NK-92 (cell line): ENCODE measurements at regions not wholly inside any gene's neighbourhood (a gene's known extent, or its start where the extent isn't known, plus 50 kb on each side); places are given as distances from the start of the nearest gene placed in this dataset.
"Not testable (repeated sequence)": the region's sequence is repeated elsewhere in the genome, so short reads cannot be mapped to it uniquely, and the experiment has no call there.

Source experiments
- DNase-seq: peaks from one replicate; lab custom pipeline; 2025; ENCODE audit not compliant: unreplicated experiment; lab: John Stamatoyannopoulos, UW

DNA sequence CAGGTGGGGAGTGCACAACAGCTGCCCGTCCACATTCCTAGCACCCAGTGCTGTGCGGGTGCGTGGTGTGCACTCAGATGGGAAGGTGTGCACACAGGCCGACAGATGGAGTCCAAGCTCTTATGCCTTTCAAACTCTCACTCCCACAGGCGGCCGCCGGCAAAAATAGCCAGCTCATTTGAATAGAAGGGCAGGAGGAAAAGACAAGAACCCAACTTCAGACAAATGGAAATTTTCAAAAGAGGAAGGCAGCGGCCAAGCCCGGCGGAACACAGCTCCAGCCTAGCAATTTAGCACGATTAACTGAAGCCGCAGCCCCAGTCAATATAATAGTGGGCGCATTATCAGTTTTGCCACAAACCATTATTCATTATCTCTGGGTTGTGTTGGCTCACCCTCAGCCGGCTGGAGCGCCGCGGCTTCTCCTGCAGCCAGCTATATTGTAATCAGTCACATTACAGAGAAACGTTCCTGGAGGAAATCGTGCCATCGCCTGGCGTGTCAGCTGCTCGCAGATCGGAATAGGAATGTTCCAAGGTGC lies 103.9 kb upstream of the SEC14L1 start:
- DNase-seq, result no peak

DNA sequence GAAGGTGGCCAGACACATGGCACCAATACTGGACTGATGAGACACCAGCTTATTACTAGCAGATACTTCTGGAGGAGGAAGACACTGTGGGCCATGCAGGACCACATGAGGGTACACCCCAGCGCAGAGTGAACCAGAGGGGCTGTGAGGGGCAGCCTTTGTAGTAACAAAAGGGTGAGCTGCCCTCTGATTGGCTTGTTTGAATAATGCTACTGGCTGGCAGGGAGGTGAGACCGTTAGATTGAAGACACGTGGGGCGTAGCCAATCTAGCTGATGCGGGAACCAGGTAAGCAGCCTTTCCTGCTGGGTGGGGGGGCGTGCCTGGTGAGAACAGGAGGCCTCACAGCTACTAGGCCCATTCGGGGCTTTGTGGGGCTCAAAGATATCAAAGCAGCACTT lies 102.8 kb upstream of the SEC14L1 start:
- DNase-seq, result no peak

DNA sequence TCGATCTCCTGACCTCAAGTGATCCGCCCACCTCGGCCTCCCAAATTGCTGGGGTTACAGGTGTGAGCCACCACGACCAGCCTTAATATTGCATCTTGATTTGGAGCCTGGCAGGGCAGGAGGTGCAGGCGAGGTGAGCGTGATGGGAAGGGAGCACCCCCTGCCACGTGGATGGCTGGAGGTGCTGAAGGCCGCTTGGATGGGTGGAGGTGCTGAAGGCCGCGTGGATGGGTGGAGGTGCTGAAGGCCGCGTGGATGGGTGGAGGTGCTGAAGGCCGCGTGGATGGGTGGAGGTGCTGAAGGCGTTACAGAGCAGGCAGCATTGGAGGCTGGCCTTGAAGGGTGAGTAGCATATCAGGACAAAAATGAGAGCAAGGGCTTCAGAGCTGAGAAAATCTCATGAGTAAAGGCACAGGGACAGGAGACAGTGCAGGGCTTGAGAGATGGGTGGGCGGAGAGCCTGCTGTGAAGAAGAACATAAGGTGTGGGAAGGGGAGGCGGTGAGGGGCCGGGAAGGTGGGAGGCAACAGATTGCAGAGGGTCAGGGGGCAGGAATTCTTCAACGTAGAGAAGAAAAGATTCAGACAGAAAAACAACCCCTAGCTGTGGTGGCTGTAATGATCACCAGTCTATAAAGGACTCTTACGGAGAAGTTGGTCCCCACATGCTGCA lies 101.7 kb upstream of the SEC14L1 start:
- DNase-seq, result no peak

DNA sequence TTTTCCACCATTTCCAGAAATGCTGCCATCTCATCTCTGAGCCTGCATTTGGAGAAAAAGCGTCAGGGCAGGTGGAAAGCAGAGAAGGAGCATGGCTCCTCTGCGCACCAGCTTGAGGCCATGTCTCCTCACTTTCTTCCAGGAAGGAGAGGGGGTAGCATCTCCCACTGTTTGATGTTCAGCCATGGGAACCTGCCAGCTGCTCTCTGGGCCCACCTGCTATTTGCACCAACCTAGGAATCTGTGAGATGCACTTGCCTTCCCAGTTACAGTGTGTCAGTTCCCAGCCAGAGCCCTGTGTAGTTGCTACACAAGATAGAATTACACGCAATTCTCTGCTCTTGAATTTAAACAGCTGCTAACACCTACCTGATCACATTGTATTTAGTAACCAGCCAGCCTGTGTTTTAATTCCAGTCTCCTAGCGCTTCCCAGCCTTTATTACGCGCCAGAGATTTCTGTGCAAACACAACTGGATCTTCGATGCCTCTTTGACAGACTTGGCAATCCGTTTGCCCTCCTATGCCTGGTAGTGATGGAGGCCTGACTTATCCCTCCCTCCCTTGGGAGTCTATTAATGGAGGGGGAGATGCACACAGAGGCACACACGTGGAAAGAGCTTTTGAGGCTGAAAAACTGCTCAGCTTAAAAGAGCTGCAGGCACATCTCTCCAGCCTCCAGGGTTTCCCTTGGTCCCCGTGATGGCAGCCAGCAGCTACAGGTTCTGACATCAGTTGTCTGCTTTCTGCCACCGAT lies 98.1 kb upstream of the SEC14L1 start:
- no peak for DNase-seq

DNA sequence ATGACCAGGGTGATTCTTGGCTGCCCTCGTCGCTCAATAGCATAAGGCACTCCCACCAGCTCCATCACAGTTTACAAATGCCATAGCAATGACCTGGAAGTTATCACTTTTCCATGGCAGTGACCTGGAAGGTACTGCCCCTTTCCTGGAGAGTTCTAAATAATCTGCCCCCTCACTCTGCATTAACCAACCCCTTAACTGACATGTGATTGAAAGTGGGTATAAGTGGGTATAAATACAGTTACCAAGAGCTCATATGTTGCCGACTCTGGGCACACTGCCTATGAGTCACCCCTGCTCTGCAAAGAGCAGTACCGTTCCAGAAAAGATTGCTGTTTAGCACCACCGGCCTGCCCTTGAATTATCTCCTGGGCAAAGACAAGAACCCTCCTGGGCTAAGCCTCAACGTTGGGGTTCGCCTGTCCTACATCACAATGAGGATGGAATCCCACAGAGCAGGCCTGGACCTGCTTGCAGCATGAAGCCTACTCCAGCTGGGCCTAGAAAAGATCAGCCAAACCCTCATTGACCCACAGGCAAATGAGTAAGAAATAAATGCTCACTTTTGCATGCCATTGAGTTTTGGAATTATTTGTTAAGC lies 95.2 kb upstream of the SEC14L1 start:
- no peak for DNase-seq

DNA sequence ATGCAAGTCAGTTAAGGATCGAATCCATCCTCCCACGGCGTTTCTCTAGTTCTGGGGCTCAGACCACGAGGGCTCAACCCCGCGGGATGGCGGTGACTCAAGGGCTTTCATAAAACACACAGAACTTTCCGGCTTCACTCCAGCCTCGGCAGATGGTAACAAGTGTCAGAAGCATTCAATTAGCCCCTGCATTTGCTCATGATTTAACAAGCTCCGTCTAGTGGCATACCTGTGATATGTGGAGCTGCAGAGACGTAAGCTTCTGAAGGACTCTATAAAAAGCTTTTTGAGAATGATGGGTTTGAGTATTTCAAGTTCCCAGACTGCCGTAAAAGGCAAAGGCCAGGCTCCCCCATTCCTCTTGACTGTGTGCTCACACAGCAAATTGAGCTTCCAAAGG lies 91.3 kb upstream of the SEC14L1 start:
- no peak for DNase-seq

DNA sequence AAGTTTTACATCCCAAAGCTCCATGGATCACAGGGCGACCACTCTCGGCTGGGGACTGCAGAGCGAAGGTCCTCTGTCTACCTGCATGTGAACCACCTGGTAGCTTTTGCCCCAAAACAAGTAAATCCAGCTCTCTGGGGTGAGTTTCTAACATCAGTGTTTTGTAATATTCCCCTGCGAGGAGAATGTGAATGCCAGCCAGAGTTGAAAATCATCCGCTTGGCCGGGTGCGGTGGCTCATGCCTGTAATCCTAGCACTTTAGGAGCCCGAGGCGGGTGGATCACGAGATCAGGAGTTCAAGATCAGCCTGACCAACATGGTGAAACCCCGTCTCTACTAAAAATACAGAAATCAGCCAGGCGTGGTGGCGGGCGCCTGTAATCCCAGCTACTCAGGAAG lies 89.9 kb upstream of the SEC14L1 start:
- DNase-seq, result not testable (repeated sequence)

DNA sequence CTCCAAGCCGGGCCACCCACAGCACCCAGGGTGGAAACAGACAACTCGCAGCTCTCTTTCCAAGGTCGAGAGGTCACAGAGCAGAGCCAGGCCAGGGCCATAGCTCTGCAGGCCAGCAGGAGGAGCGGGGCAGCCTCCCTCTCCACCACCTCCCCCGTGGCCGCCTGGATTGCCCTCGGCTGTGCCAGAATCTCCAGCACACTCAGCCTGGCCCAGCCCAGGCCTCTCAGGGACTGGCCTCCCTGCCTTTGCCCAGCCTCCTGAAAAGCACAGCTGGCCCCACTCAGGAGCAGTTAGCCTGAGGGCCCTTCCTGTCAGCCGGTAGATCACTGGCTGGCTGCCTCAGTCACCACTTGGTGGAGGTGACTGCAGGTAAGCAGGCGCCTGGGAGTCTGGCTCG lies 85.8 kb upstream of the SEC14L1 start:
- no peak for DNase-seq

DNA sequence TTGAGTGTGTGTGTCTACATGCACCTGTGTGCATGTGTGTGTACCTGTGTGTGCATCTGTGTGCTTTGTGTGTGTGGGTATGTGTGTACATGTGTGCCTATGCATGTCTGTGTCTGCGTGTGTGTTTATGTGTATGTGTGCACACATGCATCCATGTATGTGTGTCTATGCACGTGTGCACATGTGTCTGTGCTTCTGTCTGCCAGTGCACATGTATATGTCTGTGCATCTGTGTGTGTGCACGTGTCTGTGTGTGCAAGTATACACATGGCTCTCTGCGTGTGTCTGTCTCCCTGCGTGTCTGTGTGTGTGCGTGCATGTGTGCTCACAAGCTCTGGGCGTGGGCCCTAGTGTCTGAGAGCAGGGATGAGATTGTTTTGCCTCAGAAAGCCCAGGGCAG lies 85.3 kb upstream of the SEC14L1 start:
- DNase-seq, result no peak

DNA sequence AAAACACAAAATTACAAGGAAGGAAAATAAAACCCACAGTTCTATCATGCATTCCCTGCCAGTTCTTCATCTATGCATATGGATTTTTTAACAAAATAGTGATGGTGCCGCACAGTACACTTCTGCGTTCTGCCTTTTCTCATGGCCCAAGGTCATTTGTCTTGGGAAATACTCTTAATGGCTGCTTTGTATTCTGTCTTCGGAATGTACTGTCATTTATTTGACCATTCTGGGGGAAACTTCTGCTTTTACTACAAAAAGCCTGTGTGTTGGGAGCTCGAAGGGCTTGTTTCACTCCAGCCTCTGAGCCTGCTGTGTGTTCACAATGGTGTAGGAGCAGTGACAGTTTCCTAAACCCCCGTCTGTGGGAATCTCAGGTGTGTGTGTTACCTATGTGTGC lies 82.8 kb upstream of the SEC14L1 start:
- no peak for DNase-seq

DNA sequence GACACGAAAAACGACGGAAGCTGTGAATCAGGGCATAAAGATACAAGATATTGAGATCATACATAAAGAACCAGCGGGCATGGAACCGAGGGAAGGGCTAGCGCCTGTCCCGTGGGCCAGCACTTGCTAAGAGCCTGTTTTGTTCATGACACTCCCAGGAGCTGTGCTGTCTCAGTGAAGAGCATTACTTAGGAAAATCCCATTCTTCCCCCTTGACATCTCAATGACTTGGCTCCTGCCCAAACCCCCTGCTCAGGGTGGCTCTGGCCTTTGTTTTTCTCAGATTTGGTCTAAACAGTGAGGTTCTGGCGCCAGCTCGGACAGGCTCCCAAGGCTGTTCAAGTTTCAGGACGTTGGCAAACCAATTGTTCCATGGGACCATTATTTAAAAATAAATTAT lies 79.1 kb upstream of the SEC14L1 start:
- DNase-seq, result no peak

DNA sequence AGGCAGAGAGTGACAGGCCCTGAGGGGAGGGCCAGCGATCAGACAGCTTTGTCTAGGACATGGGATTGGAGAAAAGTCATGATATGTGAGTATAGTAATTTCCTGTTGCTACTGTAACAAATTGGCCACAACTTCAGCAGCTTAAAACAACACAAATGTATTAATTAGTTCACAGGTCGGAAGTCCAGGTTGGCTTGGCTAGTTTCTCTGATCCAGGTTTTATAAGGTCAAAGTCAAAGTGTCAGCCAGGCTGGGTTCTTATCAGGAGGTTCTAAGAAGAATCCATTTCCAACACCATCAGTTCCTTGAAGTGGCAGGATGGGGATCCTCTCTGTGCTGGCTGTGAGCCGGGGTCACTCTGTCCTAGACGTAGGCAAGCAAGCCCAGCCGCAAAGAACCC lies 76.2 kb upstream of the SEC14L1 start:
- DNase-seq, result no peak

DNA sequence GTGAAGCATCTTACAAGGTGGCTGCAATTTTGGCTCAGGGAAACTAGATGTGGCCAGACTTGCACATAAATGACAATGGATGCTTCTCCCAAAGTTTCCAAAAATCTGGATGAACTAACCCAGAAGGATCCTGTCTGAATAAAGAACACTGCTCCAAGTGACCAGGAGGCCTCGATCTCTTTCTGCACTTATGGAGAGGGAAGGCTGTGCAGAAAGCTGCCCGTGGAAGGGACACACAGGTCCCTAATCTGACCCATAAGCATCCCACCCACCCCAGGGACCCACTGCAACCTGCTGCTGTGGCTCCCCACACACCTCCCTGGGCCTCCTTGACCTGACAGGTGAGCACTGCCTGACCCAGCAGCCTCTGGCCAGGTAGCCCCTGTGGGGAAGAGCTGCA lies 74.6 kb upstream of the SEC14L1 start:
- no peak for DNase-seq

DNA sequence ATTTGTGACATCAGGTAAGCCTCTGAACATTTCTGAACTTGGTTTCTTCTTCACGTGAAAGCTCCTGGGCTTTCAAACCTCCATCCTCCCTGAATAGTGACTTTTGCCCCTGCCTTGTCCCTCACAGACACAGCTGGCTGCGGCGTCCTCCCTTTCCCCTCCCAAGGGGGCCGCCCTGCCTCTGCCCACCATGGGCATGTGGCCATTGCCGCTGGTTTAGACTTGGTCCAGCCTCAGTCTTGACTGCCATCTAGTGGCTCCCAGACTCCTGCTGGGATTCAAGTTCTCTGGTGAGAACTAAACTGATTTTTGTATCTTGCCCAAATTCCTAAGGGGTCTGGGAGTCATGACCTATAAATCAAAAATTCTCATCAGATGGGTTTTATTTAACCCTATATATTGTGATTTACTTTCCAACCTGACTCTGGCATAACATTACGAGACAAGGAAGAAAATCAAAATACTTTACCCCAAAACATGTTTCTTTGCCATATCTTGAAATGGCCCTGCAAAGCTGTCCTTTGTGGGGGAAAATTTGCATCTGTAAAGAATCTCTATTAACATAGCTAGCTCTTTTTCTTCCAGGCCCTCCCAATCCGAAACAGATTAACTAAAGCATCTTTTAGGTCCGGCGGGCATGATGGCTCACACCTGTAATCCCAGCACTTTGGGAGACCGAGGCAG lies 73.9 kb upstream of the SEC14L1 start:
- not testable (repeated sequence) for DNase-seq

DNA sequence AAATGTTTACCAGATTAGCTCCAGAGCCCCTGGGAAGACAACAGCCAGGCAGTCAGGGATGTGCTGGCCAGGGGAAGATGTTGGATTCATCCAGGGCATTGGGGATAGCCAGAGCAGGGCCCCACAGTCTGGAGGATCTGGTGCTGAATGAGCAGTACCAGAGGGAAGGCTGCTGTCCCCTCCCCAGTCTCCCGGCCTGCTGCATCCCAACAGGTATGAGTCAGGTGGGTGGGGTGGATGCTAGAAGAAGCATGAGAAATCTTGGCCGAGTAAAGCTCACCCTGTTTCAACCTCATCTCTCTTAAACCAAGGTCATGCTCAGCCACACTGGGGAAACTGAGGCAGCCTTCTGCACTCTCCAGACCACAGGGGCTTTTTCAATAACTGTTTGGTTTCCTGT lies 71.9 kb upstream of the SEC14L1 start:
- DNase-seq, result no peak

DNA sequence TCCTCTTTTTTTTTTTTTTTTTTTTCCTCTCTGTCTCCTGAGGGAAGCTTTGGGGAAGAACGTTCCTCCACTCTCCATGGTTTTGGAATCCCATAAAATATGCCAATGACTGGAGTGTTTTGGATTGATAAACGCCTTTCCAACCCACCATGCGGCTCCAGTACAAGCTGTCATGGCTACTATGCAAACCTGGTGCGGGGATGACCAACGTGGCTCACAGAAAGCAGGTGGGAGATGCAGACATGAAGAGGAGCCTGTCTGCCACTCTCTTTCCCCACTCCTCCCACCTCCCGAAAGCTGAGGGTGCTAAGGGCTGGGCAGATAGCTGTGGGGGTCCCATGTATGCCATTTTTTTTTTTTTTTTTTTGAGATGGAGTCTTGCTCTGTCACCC lies 69.9 kb upstream of the SEC14L1 start:
- no peak for DNase-seq

DNA sequence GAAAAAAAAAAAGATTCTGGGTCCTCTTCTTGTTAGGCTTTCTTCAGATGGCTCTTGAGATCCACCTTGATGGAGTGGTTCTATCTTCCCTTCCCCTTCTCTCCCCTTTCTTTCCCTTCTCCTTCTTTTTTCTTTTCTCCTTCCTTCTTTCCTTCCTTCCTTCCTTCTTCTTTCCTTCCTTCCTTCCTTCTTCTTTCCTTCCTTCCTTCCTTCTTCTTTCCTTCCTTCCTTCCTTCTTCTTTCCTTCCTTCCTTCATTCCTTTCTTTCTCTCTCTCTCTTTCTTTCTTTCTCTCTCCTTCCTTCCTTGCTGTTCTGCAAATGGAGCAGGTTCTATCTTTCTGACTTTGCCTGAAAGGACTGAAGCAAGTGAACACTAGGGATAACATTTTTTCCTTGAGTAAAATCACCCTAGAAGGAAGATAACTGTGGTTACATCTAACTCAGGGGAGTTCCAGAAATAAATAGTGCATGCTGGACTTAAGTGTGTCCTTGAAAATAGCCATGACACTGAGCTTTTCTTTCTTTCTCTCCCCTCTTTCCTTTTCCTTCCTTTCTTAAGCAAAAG lies 68.8 kb upstream of the SEC14L1 start:
- no peak for DNase-seq

DNA sequence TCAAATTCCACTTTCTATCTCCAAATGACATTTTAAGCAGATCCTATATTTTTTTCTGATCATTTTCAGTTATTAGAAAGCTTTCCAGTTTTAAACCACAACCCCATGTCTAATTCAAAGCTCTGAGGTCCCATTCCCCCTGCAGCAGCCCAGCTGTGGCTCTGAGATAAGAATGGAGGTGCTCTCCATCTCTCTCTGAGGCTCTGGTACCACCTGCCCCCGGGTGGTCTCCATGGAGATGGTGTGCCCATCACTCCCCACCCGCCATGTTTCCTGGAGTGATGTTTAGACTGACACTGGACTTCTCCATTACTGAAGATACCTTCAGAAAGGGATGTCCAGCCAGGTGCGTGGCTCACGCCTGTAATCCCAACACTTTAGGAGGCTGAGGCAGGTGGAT lies 68.1 kb upstream of the SEC14L1 start:
- no peak for DNase-seq

DNA sequence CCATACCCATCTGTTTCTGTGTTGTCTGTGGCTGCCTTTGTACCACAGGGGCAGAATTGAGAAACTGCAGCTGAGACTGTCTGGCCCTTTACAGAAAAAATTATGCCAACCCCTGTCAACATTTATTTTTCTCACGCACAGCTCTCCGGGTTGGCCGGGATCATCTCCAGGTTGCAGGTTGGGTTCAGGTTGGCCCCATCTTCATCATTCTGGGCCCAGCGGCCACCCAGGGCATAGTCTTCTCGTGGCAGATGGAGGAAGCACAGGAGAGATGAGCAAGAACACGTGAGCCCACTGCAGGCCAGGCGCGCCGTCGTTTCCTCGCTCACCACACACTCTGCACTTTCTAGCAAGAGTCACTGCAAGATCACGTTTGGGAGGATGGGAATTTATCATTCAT lies 66.1 kb upstream of the SEC14L1 start:
- no peak for DNase-seq

DNA sequence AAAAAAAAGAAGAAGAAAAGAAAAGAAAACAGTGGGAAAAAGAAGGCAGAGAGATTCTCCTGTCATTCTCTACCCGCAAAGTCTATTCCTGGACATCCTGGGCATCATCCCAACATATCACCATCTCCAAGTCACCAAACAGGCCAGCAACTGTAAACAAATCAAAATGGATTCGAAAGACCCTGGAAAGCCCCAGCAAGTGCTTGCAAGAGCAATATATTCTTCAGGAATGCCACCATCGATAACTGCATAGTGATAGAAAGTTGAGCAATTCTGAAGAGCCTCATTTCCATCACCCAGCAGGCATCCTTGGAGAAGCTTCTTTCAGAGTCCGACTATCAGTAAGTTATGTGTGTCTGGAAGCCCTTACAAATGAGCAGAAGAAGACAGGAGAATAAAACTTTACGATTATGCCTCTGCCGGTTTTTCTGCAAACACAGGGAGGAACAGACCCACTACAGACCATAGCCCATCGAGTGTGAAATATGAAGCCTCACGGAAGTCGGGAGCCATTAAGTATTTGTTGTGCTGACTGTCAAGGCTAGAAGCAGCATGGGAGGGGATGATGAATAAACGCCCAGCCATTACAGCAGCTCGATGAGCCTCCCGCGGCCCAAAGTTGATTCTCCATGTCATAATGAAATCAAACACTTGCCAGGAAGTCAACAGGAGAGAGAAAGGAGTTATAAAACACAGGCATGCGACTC lies 64.5 kb upstream of the SEC14L1 start:
- no peak for DNase-seq

DNA sequence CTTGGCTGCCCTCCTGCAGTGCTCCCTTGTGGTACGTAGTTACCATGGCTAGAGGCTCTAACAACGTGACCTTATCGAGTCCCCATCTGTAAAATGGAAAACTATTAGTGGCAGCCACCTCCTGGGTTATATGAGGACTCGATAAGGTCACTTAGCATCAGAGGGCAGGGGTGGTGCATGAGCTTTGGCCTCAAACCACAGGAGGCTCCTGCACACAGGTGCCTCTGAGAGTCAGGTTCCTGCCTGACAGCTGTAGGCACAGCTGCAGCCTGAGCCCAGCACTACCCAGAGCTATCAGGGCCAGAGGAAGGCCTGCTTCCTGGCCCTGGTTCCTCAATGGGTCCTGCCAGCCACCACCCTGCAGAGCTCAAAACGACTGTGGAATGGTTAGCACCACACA lies 57.2 kb upstream of the SEC14L1 start:
- DNase-seq, result no peak
